NCI-H2171 (cell line): ENCODE measurements at regions not wholly inside any gene's neighbourhood (a gene's known extent, or its start where the extent isn't known, plus 50 kb on each side); places are given as distances from the start of the nearest gene placed in this dataset.
"Not testable (repeated sequence)": the region's sequence is repeated elsewhere in the genome, so short reads cannot be mapped to it uniquely, and the experiment has no call there.

Experiments used
- DNase-seq: peaks from one replicate; lab custom pipeline; 2025; lab: John Stamatoyannopoulos, UW

GRCh38 chr16:47858333-47858982 lies 297.3 kb downstream of the ABCC12 start:
- DNase-seq, result no peak

- DNase-seq, result no peak
Measured at GRCh38 chr16:47855431-47855830, 300.4 kb downstream of the ABCC12 start.

GRCh38 chr16:47854737-47855136 lies 301.1 kb downstream of the ABCC12 start:
- DNase-seq, result no peak

GRCh38 chr16:47852991-47853390 lies 302.8 kb downstream of the ABCC12 start:
- DNase-seq, result no peak

GRCh38 chr16:47851146-47851545 lies 304.6 kb downstream of the ABCC12 start:
- DNase-seq, result no peak

GRCh38 chr16:47849736-47850135 lies 306.1 kb downstream of the ABCC12 start:
- no peak for DNase-seq

GRCh38 chr16:47848421-47849109 lies 307.2 kb downstream of the ABCC12 start:
- no peak for DNase-seq

- DNase-seq, result no peak
Measured at GRCh38 chr16:47847220-47847970, 308.4 kb downstream of the ABCC12 start.

GRCh38 chr16:47834485-47835024 lies 321.2 kb downstream of the ABCC12 start:
- DNase-seq, result no peak

GRCh38 chr16:47833771-47834170 lies 322.0 kb downstream of the ABCC12 start:
- DNase-seq, result no peak

- no peak for DNase-seq
Measured at GRCh38 chr16:47829850-47830600, 325.8 kb downstream of the ABCC12 start.

- DNase-seq, result no peak
Measured at GRCh38 chr16:47826070-47826469, 329.7 kb downstream of the ABCC12 start.

GRCh38 chr16:47817048-47817447 lies 338.7 kb downstream of the ABCC12 start:
- no peak for DNase-seq

- DNase-seq, result no peak
Measured at GRCh38 chr16:47816511-47816910, 339.3 kb downstream of the ABCC12 start.

- DNase-seq, result no peak
Measured at GRCh38 chr16:47815655-47816054, 340.1 kb downstream of the ABCC12 start.

GRCh38 chr16:47811758-47812157 lies 344.0 kb downstream of the ABCC12 start:
- not testable (repeated sequence) for DNase-seq

- no peak for DNase-seq
Measured at GRCh38 chr16:47806309-47806847, 345.2 kb downstream of the PHKB start.

GRCh38 chr16:47787696-47788095 lies 326.6 kb downstream of the PHKB start:
- DNase-seq, result no peak

- no peak for DNase-seq
Measured at GRCh38 chr16:47781673-47782072, 320.5 kb downstream of the PHKB start.

- no peak for DNase-seq
Measured at GRCh38 chr16:47780213-47780875, 319.2 kb downstream of the PHKB start.
